SK-N-SH (cell line): ENCODE measurements at regions not wholly inside any gene's neighbourhood (a gene's known extent, or its start where the extent isn't known, plus 50 kb on each side); places are given as distances from the start of the nearest gene placed in this dataset.

Experiments
- CTCF ChIA-PET: fragments of 300-600, 350-600 bp; formaldehyde crosslinking; extraction: SDS; loops from one replicate; lab custom pipeline; 2021; lab: Yijun Ruan, JAX
- POLR2A ChIA-PET: fragments of 350-600 bp; sonication (Branson Sonifier 250); formaldehyde crosslinking; extraction: SDS; loops from one replicate; lab custom pipeline; 2020; ENCODE audit warnings: antibody characterized with exemption, inconsistent platforms; lab: Yijun Ruan, JAX
- DNase-seq: peaks from one replicate; pipeline ENCODE4 v3.0.0; 2012
- H2AFZ ChIP-seq: fragments of 200-600 bp; sonication (generic); 2 replicates; pipeline ENCODE4 v1.8.1; 2016; ENCODE audit warnings: antibody characterized with exemption, mild to moderate bottlenecking, low read depth
- H3F3A ChIP-seq: fragments of 200-600 bp; sonication (generic); replicated peaks from 2 replicates; pipeline ENCODE3; 2016; ENCODE audit warnings: antibody characterized with exemption, mild to moderate bottlenecking; ENCODE audit not compliant: insufficient read depth
- H3K27ac ChIP-seq, 2 experiments: fragments of 200-500 bp in 1 of 2; fragments of 200-600 bp in 1 of 2; sonication (Bioruptor generic) in 1 of 2; sonication (generic), shearing (Covaris generic) in 1 of 2; 2 replicates each; pipeline versions ENCODE4 v1.5.1 to v1.6.1; 2014 to 2016; ENCODE audit warnings: low read depth in 2 of 2, inconsistent platforms in 1 of 2, low read length in 1 of 2, mild to moderate bottlenecking in 1 of 2, mixed read lengths in 1 of 2
- H3K27me3 ChIP-seq: fragments of 200-600 bp; sonication (generic), shearing (Covaris generic); 2 replicates; pipeline ENCODE4 v1.6.1; 2016; ENCODE audit warnings: mixed run types; ENCODE audit not compliant: insufficient read depth
- H3K36me3 ChIP-seq, 2 experiments: fragments of 200-500 bp in 1 of 2; fragments of 200-600 bp in 1 of 2; sonication (Bioruptor generic) in 1 of 2; sonication (generic) in 1 of 2; replicated peaks in 1 of 2; 2 replicates each; pipeline versions ENCODE3 to v1.5.1; 2014 to 2016; ENCODE audit warnings: low read length in 1 of 2, mild to moderate bottlenecking in 1 of 2; ENCODE audit not compliant: insufficient read depth in 2 of 2, control insufficient read depth in 1 of 2
- H3K4me1 ChIP-seq, 2 experiments: fragments of 200-500 bp in 1 of 2; fragments of 200-600 bp in 1 of 2; sonication (Bioruptor generic) in 1 of 2; sonication (generic), shearing (Covaris generic) in 1 of 2; 2 replicates each; pipeline versions ENCODE4 v1.5.1 to v1.6.1; 2014 to 2016; ENCODE audit warnings: low read depth in 1 of 2, low read length in 1 of 2, mixed run types in 1 of 2; ENCODE audit not compliant: insufficient read depth in 2 of 2, control insufficient read depth in 1 of 2
- H3K4me2 ChIP-seq: fragments of 200-600 bp; sonication (generic), shearing (Covaris generic); 2 replicates; pipeline ENCODE4 v1.6.1; 2017; ENCODE audit warnings: mixed run types
- H3K4me3 ChIP-seq, 2 experiments: fragments of 200-500 bp in 1 of 2; fragments of 200-600 bp in 1 of 2; sonication (Bioruptor generic) in 1 of 2; sonication (generic), shearing (Covaris generic) in 1 of 2; 2 replicates each; pipeline versions ENCODE4 v1.5.1 to v1.8.1; 2014 to 2016; ENCODE audit warnings: low read depth in 2 of 2, inconsistent platforms in 1 of 2, low read length in 1 of 2, mild to moderate bottlenecking in 1 of 2, mixed read lengths in 1 of 2, moderate library complexity in 1 of 2
- H3K79me2 ChIP-seq: fragments of 200-600 bp; sonication (generic); 2 replicates; pipeline ENCODE4 v1.8.1; 2017; ENCODE audit warnings: mild to moderate bottlenecking; ENCODE audit not compliant: insufficient read depth
- H3K9ac ChIP-seq: fragments of 200-600 bp; sonication (generic); 2 replicates; pipeline ENCODE4 v1.6.1; 2017; ENCODE audit warnings: mixed run types
- H3K9me2 ChIP-seq: fragments of 200-600 bp; sonication (generic); 2 replicates; pipeline ENCODE4 v1.6.1; 2017; ENCODE audit warnings: mixed run types
- H3K9me3 ChIP-seq: fragments of 200-600 bp; sonication (generic); 2 replicates; pipeline ENCODE4 v1.6.1; 2017; ENCODE audit warnings: mixed run types, mild to moderate bottlenecking, moderate library complexity
- H4K20me1 ChIP-seq: fragments of 200-600 bp; sonication (generic); 2 replicates; pipeline ENCODE4 v1.6.1; 2017; ENCODE audit warnings: mild to moderate bottlenecking, mixed run types; ENCODE audit not compliant: insufficient read depth
- CTCF ChIP-seq: fragments of 200-600 bp; sonication (generic); IDR thresholded peaks from 2 replicates; pipeline ENCODE4 v1.6.1; 2017; ENCODE audit warnings: antibody characterized with exemption, mild to moderate bottlenecking, moderate library complexity
- ELF1 ChIP-seq: IDR thresholded peaks from 2 replicates; pipeline ENCODE4 v1.4.0; 2012
- EP300 ChIP-seq, 2 experiments: IDR thresholded peaks; 2 replicates each; pipeline versions ENCODE4 v1.4.0 to v1.6.1; 2012; ENCODE audit warnings: borderline replicate concordance in 1 of 2, low read depth in 1 of 2, low read length in 1 of 2
- EZH2phosphoT487 ChIP-seq: fragments of 200-600 bp; sonication (generic); IDR thresholded peaks from 2 replicates; pipeline ENCODE4 v1.6.1; 2017; ENCODE audit warnings: low read depth, mixed run types, mild to moderate bottlenecking, antibody characterized with exemption, moderate library complexity, borderline replicate concordance
- FOXJ3 ChIP-seq: sonication (generic); formaldehyde crosslinking; IDR thresholded peaks from 2 replicates; pipeline ENCODE4 v1.5.1; 2020; ENCODE audit warnings: mild to moderate bottlenecking, missing genetic modification reagents
- GATA2 ChIP-seq: sonication (generic); formaldehyde crosslinking; IDR thresholded peaks from 2 replicates; pipeline ENCODE4 v1.5.0; 2020; ENCODE audit warnings: mild to moderate bottlenecking, missing genetic modification reagents
- JUND ChIP-seq: IDR thresholded peaks from 2 replicates; pipeline ENCODE4 v1.4.0; 2012
- MXI1 ChIP-seq: IDR thresholded peaks from 2 replicates; pipeline ENCODE4 v1.6.1; 2012; ENCODE audit warnings: mild to moderate bottlenecking, low read depth, low read length, improper control_type of control experiment
- POLR2AphosphoS5 ChIP-seq: IDR thresholded peaks from 2 replicates; pipeline ENCODE4 v1.6.1; 2012; ENCODE audit warnings: low read depth, low read length
- RAD21 ChIP-seq: IDR thresholded peaks from 2 replicates; pipeline ENCODE4 v1.6.1; 2012; ENCODE audit warnings: mild to moderate bottlenecking, low read length
- RCOR1 ChIP-seq: fragments of 150-350 bp; IDR thresholded peaks from 2 replicates; pipeline ENCODE4 v1.6.1; 2017; ENCODE audit warnings: antibody characterized with exemption, low read length
- SMC3 ChIP-seq: IDR thresholded peaks from 2 replicates; pipeline ENCODE4 v1.6.1; 2012; ENCODE audit warnings: low read depth, low read length, improper control_type of control experiment
- TAF1 ChIP-seq: IDR thresholded peaks from 2 replicates; pipeline ENCODE4 v1.6.1; 2012; ENCODE audit warnings: low read depth, mild to moderate bottlenecking, low read length, moderate library complexity, borderline replicate concordance
- TCF12 ChIP-seq: IDR thresholded peaks from 2 replicates; pipeline ENCODE4 v1.4.0; 2012
- TEAD4 ChIP-seq: IDR thresholded peaks from 2 replicates; pipeline ENCODE4 v1.4.0; 2012; ENCODE audit warnings: mild to moderate bottlenecking, borderline replicate concordance; ENCODE audit not compliant: insufficient read depth
- YY1 ChIP-seq: IDR thresholded peaks from 2 replicates; pipeline ENCODE4 v1.4.0; 2012; ENCODE audit warnings: low read depth, mild to moderate bottlenecking
- ZBTB33 ChIP-seq: IDR thresholded peaks from 2 replicates; pipeline ENCODE4 v1.4.0; 2012; ENCODE audit warnings: low read depth, borderline replicate concordance
- WGBS: methylation state at CpG from one replicate; pipeline ENCODE4 v1.1.6; 2017; ENCODE audit warnings: low lambda C conversion rate; 5-methylcytosine and 5-hydroxymethylcytosine counted together
- TF ChIP-seq, protein P1 (sequence below): IDR thresholded peaks from 2 replicates; pipeline ENCODE4 v1.4.0; 2012; ENCODE audit warnings: low read depth, borderline replicate concordance
- TF ChIP-seq, protein P2 (sequence below): fragments of 150-350 bp; IDR thresholded peaks from 2 replicates; pipeline ENCODE4 v1.6.1; 2017; ENCODE audit warnings: antibody characterized with exemption, low read length, low read depth, borderline replicate concordance

DNA sequence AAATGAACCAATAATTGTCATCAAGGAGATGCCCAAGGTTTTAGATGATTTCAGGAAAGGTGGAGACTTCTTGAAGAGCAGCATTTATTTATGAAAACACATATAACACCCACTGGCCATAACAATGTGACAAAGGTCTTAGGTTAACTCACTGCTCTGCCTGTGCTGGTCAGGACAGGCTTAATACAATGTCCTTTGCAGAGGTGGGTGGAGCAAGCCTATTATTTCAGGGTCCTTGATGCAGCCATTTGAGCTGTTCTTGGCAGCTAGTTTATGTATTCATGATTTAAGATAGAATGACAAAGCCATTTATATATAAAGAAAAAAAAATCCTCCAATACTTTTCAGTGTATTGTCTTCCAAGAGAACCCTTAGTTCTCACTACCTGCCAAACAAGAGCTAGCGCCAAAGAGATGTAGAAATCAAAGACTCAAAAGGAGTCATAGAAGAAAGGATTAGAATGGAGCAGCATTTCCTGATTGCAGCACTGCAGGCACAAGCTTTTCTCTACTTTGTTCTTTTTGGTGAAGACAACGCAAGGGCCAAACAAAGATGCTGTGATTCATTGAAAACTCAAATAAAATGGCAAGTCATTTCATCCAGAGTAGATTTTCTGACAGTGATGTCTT lies 124.3 kb upstream of the TSHZ2 start:
- H4K20me1 ChIP-seq, result no peaks in the 10 kb centered on the region
- no peaks in the 10 kb centered on the region; a peak in 1 of 4 replicates for H3K4me1 ChIP-seq
- no peak overlapping the region for H3K4me3 ChIP-seq
- no peaks in the 10 kb centered on the region for H3K9me3 ChIP-seq
- H3K4me2 ChIP-seq, result no peak overlapping the region
- ChIA-PET POLR2A (no interaction called here), CTCF (no interaction called here)
- H3F3A ChIP-seq, result no peaks in the 10 kb centered on the region
- no peak overlapping the region for H3K27ac ChIP-seq
- no peaks in the 10 kb centered on the region for H3K27me3 ChIP-seq
- no peak overlapping the region for H3K9ac ChIP-seq
- H2AFZ ChIP-seq, result no peak overlapping the region
- no peaks in the 10 kb centered on the region for H3K79me2 ChIP-seq
- TF ChIP-seq, protein P1, sequence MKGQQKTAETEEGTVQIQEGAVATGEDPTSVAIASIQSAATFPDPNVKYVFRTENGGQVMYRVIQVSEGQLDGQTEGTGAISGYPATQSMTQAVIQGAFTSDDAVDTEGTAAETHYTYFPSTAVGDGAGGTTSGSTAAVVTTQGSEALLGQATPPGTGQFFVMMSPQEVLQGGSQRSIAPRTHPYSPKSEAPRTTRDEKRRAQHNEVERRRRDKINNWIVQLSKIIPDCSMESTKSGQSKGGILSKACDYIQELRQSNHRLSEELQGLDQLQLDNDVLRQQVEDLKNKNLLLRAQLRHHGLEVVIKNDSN, result no peak
- TF ChIP-seq POLR2AphosphoS5 (no peak), ELF1 (no peak), RAD21 (no peak), EP300 (IDR thresholded peaks at IDR 0.05; ENCODE audit: borderline replicate concordance in 1 of 2, low read depth in 1 of 2, low read length in 1 of 2) (no peak), CTCF (no peak), ZBTB33 (no peak), TEAD4 (no peak), GATA2 (no peak), TCF12 (no peak), RCOR1 (no peak), SMC3 (no peak), MXI1 (no peak), EZH2phosphoT487 (no peak), FOXJ3 (CRISPR knock-in tag) (no peak), YY1 (no peak), TAF1 (no peak), JUND (no peak)
- TF ChIP-seq, protein P2, sequence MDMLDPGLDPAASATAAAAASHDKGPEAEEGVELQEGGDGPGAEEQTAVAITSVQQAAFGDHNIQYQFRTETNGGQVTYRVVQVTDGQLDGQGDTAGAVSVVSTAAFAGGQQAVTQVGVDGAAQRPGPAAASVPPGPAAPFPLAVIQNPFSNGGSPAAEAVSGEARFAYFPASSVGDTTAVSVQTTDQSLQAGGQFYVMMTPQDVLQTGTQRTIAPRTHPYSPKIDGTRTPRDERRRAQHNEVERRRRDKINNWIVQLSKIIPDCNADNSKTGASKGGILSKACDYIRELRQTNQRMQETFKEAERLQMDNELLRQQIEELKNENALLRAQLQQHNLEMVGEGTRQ, result no peak
- no peaks in the 10 kb centered on the region for H3K9me2 ChIP-seq
- DNase-seq, result no peak
- H3K36me3 ChIP-seq, result no peaks in the 10 kb centered on the region
- WGBS, result 56% methylated on average over 2 of the region's 2 CpGs
